GM12878 (cell line): ENCODE measurements at regions not wholly inside any gene's neighbourhood (a gene's known extent, or its start where the extent isn't known, plus 50 kb on each side); places are given as distances from the start of the nearest gene placed in this dataset.

Source experiments
- ATAC-seq: fragments of 200-7000 bp; cut with Tn5 transposase; 3 replicates; pipeline ENCODE4 v1.9.1; 2020; ENCODE audit warnings: mild to moderate bottlenecking, moderate library complexity
- BruUV-seq: library from RNA; stranded (reverse); fragments of 400-500 nt; replicated peaks from 2 replicates; lab custom pipeline; 2021; lab: Mats Ljungman, UMichigan
- CTCF ChIA-PET: fragments of 300-600 bp; sonication (Branson Sonifier 250); formaldehyde crosslinking; extraction: SDS; loops from one replicate; lab custom pipeline; 2021; ENCODE audit warnings: inconsistent platforms; lab: Yijun Ruan, JAX
- POLR2A ChIA-PET: fragments of 350-600 bp; formaldehyde crosslinking; extraction: SDS; loops from one replicate; lab custom pipeline; 2021; ENCODE audit warnings: inconsistent platforms; lab: Charles Lee
- RAD21 ChIA-PET: fragments of 300-600 bp; sonication (Branson Sonifier 250); formaldehyde crosslinking; loops from one replicate; lab custom pipeline; 2023; ENCODE audit warnings: antibody characterized with exemption; ENCODE audit not compliant: unreplicated experiment; lab: Charles Lee
- SMC1A ChIA-PET: fragments of 300-600 bp; sonication (Branson Sonifier 250); formaldehyde crosslinking; loops from one replicate; lab custom pipeline; 2023; ENCODE audit not compliant: unreplicated experiment, uncharacterized antibody; lab: Charles Lee
- DNase-seq: peaks from one replicate; pipeline ENCODE4 v3.0.0-alpha.2; 2011; ENCODE audit warnings: low read depth, low spot score
- FAIRE-seq: peaks from 3 replicates; lab custom pipeline; 2011; peaks lifted over from hg19 to GRCh38; lab: Jason Lieb, UNC
- H2AFZ ChIP-seq: 2 replicates; pipeline ENCODE4 v1.6.0; 2011; ENCODE audit warnings: low read depth, low read length, control low read depth; ENCODE audit not compliant: control insufficient read depth
- H3K27ac ChIP-seq: 2 replicates; pipeline ENCODE4 v1.5.1; 2011; ENCODE audit warnings: control low read depth; ENCODE audit not compliant: control insufficient read depth, insufficient read depth
- H3K27me3 ChIP-seq, 2 experiments: replicated peaks in 1 of 2; 2 replicates each; pipeline versions ENCODE4 v1.6.0 to v1.6.1; 2011; ENCODE audit warnings: low read length in 1 of 2; ENCODE audit not compliant: control insufficient read depth in 2 of 2, insufficient read depth in 2 of 2
- H3K36me3 ChIP-seq, 2 experiments: 2 replicates each; pipeline ENCODE4 v1.5.1; 2011; ENCODE audit warnings: low read length in 1 of 2; ENCODE audit not compliant: control insufficient read depth in 2 of 2, insufficient read depth in 2 of 2
- H3K4me1 ChIP-seq: 2 replicates; pipeline ENCODE4 v1.6.1; 2011; ENCODE audit warnings: mild to moderate bottlenecking, low read length, moderate library complexity, mixed read lengths; ENCODE audit not compliant: control insufficient read depth, insufficient read depth
- H3K4me2 ChIP-seq: 2 replicates; pipeline ENCODE4 v1.6.0; 2011; ENCODE audit warnings: control low read depth; ENCODE audit not compliant: control insufficient read depth, insufficient read depth
- H3K4me3 ChIP-seq: fragments of 200-600 bp; sonication (generic); 2 replicates; pipeline ENCODE4 v1.5.1; 2016
- H3K79me2 ChIP-seq: 2 replicates; pipeline ENCODE4 v1.6.0; 2011; ENCODE audit warnings: low read length; ENCODE audit not compliant: control insufficient read depth, insufficient read depth
- H3K9ac ChIP-seq: 2 replicates; pipeline ENCODE4 v1.8.0; 2011; ENCODE audit warnings: low read length, control low read depth, mixed read lengths; ENCODE audit not compliant: control insufficient read depth, insufficient read depth
- H3K9me3 ChIP-seq: replicated peaks from 3 replicates; pipeline ENCODE4 v1.5.1; 2011; ENCODE audit warnings: mild to moderate bottlenecking, low read length; ENCODE audit not compliant: control insufficient read depth, insufficient read depth
- H4K20me1 ChIP-seq: 2 replicates; pipeline ENCODE4 v1.6.0; 2011; ENCODE audit not compliant: control insufficient read depth, insufficient read depth
- FOXK2 ChIP-seq: fragments of 450-650 bp; IDR thresholded peaks from 2 replicates; pipeline ENCODE4 v1.6.1; 2017; ENCODE audit warnings: mild to moderate bottlenecking, moderate library complexity
- FOXM1 ChIP-seq: IDR thresholded peaks from 2 replicates; pipeline ENCODE4 v1.6.1; 2012; ENCODE audit warnings: low read depth, mild to moderate bottlenecking, inconsistent platforms, low read length, moderate library complexity
- MXI1 ChIP-seq: fragments of 150-350 bp; IDR thresholded peaks from 2 replicates; pipeline ENCODE4 v1.6.1; 2011; ENCODE audit warnings: low read depth, mild to moderate bottlenecking, inconsistent platforms, low read length, improper control_type of control experiment
- NFYB ChIP-seq: IDR thresholded peaks from 2 replicates; pipeline ENCODE4 v1.6.1; 2011; ENCODE audit warnings: low read depth, mild to moderate bottlenecking, low read length, improper control_type of control experiment, moderate library complexity; ENCODE audit not compliant: insufficient read depth
- SREBF1 ChIP-seq: IDR thresholded peaks from 2 replicates; pipeline ENCODE4 v1.6.1; 2012; ENCODE audit warnings: mild to moderate bottlenecking, low read length
- ZNF24 ChIP-seq: fragments of 450-650 bp; IDR thresholded peaks from 2 replicates; pipeline ENCODE4 v1.6.1; 2017; ENCODE audit warnings: antibody characterized with exemption, mild to moderate bottlenecking
- WGBS: methylation state at CpG from one replicate; pipeline ENCODE4 v1.1.6; 2016; ENCODE audit warnings: low lambda C conversion rate; ENCODE audit not compliant: insufficient replicate concordance, insufficient coverage; ENCODE audit errors: missing lambda C conversion rate; 5-methylcytosine and 5-hydroxymethylcytosine counted together
- in situ Hi-C: fragments of 300-500 bp; cut with MboI; formaldehyde crosslinking; loops from 9 replicates; pipeline ENCODE4 v1.14.3; 2018; ENCODE audit warnings: mixed read lengths
- intact Hi-C: fragments of 100-400 bp; cut with micrococcal nuclease; formaldehyde crosslinking; loops from one replicate; pipeline ENCODE4 v1.14.2; 2022; ENCODE audit not compliant: unreplicated experiment
- TF ChIP-seq, protein P1 (sequence below): fragments of 450-650 bp; formaldehyde crosslinking; IDR thresholded peaks from 2 replicates; pipeline ENCODE4 v1.4.0; 2020; ENCODE audit warnings: mild to moderate bottlenecking, moderate library complexity
- TF ChIP-seq, protein P2 (sequence below): fragments of 450-650 bp; IDR thresholded peaks from 2 replicates; pipeline ENCODE4 v1.6.1; 2017; ENCODE audit warnings: mild to moderate bottlenecking, moderate library complexity
- TF ChIP-seq, protein P3 (sequence below): IDR thresholded peaks from 2 replicates; pipeline ENCODE4 v1.6.1; 2011; ENCODE audit warnings: low read depth, low read length, improper control_type of control experiment, borderline replicate concordance
- TF ChIP-seq, protein P4 (sequence below): IDR thresholded peaks from 2 replicates; pipeline ENCODE4 v1.6.1; 2012; ENCODE audit warnings: mild to moderate bottlenecking, low read depth, low read length

DNA sequence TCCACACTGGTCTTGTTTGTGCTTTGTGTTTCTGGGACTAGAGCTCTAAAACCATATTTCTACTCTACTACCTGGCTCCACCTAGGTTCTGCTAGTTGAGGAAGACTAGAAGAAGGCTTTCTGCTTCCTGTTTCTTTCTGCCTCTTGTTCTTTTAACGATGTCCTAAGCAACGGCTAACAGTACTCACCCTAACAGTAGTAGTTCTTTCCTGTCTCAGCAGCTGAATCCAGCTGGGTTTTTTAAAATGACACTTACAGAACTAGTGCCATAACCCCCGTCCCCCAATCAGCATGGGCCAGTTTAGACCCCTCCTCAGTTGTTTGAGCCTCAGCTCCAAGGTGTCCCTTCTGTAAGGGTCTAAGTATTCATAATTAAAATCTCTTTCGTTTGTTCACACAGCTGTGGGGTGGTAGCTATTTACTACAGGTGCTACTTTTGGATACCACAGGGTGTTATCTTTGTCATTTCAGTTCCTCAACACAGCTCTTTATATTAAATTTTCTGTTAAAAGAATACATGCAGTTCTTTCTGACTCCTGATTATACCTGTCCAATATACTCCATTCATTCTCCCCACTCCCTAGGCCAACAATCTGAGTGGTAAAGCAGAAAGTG is 790.2 kb downstream of the DHX35 start:
- DNase-seq (no peak), FAIRE-seq (no peak), ATAC-seq (peak; percentile 83)
- intact Hi-C loops, result no loop called here
- Histone ChIP-seq H3K9me3 (no peaks in the 10 kb centered on the region; the same call in 2 of the 3 replicates), H2AFZ (no peak overlapping the region), H3K4me3 (no peak overlapping the region), H3K4me1 (no peaks in the 10 kb centered on the region), H3K4me2 (no peak overlapping the region), H3K27ac (no peak overlapping the region), H3K9ac (no peak overlapping the region), H3K27me3 (no peaks in the 10 kb centered on the region), H3K36me3 (no peaks in the 10 kb centered on the region), H3K79me2 (no peaks in the 10 kb centered on the region), H4K20me1 (no peaks in the 10 kb centered on the region)
- SMC1A ChIA-PET, result interaction anchor here (0.8 to 3.1 kb wide), 16 partner anchors 8 to 121 kb away, joined by 3 to 27 read pairs (median 4); no protein-coding TSS in a partner anchor
- in situ Hi-C loops, result no loop called here
- WGBS, result 7% methylated on average over 4 of the region's 4 CpGs
- POLR2A ChIA-PET, result interaction anchor here (1.0 to 1.4 kb wide), 3 partner anchors 33 to 122 kb away, joined by 3 to 4 read pairs (median 4); no protein-coding TSS in a partner anchor
- BruUV-seq, result no TSS peak
- CTCF ChIA-PET, result interaction anchor here (0.8 to 1.7 kb wide), 11 partner anchors 9 to 483 kb away, joined by 3 to 13 read pairs (median 4); no protein-coding TSS in a partner anchor
- RAD21 ChIA-PET, result interaction anchor here (0.6 to 1.9 kb wide), 14 partner anchors 10 to 121 kb away, joined by 3 to 24 read pairs (median 4); no protein-coding TSS in a partner anchor
- TF ChIP-seq, protein P1, sequence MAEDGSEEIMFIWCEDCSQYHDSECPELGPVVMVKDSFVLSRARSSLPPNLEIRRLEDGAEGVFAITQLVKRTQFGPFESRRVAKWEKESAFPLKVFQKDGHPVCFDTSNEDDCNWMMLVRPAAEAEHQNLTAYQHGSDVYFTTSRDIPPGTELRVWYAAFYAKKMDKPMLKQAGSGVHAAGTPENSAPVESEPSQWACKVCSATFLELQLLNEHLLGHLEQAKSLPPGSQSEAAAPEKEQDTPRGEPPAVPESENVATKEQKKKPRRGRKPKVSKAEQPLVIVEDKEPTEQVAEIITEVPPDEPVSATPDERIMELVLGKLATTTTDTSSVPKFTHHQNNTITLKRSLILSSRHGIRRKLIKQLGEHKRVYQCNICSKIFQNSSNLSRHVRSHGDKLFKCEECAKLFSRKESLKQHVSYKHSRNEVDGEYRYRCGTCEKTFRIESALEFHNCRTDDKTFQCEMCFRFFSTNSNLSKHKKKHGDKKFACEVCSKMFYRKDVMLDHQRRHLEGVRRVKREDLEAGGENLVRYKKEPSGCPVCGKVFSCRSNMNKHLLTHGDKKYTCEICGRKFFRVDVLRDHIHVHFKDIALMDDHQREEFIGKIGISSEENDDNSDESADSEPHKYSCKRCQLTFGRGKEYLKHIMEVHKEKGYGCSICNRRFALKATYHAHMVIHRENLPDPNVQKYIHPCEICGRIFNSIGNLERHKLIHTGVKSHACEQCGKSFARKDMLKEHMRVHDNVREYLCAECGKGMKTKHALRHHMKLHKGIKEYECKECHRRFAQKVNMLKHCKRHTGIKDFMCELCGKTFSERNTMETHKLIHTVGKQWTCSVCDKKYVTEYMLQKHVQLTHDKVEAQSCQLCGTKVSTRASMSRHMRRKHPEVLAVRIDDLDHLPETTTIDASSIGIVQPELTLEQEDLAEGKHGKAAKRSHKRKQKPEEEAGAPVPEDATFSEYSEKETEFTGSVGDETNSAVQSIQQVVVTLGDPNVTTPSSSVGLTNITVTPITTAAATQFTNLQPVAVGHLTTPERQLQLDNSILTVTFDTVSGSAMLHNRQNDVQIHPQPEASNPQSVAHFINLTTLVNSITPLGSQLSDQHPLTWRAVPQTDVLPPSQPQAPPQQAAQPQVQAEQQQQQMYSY (CRISPR knock-in tag), result no peak
- TF ChIP-seq SREBF1, result 0 out of 2 replicates have a peak, but pooled peaks have one; percentile 5
- TF ChIP-seq, protein P2, sequence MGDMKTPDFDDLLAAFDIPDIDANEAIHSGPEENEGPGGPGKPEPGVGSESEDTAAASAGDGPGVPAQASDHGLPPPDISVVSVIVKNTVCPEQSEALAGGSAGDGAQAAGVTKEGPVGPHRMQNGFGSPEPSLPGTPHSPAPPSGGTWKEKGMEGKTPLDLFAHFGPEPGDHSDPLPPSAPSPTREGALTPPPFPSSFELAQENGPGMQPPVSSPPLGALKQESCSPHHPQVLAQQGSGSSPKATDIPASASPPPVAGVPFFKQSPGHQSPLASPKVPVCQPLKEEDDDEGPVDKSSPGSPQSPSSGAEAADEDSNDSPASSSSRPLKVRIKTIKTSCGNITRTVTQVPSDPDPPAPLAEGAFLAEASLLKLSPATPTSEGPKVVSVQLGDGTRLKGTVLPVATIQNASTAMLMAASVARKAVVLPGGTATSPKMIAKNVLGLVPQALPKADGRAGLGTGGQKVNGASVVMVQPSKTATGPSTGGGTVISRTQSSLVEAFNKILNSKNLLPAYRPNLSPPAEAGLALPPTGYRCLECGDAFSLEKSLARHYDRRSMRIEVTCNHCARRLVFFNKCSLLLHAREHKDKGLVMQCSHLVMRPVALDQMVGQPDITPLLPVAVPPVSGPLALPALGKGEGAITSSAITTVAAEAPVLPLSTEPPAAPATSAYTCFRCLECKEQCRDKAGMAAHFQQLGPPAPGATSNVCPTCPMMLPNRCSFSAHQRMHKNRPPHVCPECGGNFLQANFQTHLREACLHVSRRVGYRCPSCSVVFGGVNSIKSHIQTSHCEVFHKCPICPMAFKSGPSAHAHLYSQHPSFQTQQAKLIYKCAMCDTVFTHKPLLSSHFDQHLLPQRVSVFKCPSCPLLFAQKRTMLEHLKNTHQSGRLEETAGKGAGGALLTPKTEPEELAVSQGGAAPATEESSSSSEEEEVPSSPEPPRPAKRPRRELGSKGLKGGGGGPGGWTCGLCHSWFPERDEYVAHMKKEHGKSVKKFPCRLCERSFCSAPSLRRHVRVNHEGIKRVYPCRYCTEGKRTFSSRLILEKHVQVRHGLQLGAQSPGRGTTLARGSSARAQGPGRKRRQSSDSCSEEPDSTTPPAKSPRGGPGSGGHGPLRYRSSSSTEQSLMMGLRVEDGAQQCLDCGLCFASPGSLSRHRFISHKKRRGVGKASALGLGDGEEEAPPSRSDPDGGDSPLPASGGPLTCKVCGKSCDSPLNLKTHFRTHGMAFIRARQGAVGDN, result no peak
- TF ChIP-seq FOXM1, result no peak
- TF ChIP-seq NFYB, result no peak
- TF ChIP-seq, protein P3, sequence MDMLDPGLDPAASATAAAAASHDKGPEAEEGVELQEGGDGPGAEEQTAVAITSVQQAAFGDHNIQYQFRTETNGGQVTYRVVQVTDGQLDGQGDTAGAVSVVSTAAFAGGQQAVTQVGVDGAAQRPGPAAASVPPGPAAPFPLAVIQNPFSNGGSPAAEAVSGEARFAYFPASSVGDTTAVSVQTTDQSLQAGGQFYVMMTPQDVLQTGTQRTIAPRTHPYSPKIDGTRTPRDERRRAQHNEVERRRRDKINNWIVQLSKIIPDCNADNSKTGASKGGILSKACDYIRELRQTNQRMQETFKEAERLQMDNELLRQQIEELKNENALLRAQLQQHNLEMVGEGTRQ, result no peak
- TF ChIP-seq MXI1, result peak; percentile 40; the same call in 1 of the 2 replicates
- no peak for TF ChIP-seq FOXK2
- 0 out of 2 replicates have a peak, but pooled peaks have one; percentile 24 for TF ChIP-seq ZNF24
- TF ChIP-seq, protein P4, sequence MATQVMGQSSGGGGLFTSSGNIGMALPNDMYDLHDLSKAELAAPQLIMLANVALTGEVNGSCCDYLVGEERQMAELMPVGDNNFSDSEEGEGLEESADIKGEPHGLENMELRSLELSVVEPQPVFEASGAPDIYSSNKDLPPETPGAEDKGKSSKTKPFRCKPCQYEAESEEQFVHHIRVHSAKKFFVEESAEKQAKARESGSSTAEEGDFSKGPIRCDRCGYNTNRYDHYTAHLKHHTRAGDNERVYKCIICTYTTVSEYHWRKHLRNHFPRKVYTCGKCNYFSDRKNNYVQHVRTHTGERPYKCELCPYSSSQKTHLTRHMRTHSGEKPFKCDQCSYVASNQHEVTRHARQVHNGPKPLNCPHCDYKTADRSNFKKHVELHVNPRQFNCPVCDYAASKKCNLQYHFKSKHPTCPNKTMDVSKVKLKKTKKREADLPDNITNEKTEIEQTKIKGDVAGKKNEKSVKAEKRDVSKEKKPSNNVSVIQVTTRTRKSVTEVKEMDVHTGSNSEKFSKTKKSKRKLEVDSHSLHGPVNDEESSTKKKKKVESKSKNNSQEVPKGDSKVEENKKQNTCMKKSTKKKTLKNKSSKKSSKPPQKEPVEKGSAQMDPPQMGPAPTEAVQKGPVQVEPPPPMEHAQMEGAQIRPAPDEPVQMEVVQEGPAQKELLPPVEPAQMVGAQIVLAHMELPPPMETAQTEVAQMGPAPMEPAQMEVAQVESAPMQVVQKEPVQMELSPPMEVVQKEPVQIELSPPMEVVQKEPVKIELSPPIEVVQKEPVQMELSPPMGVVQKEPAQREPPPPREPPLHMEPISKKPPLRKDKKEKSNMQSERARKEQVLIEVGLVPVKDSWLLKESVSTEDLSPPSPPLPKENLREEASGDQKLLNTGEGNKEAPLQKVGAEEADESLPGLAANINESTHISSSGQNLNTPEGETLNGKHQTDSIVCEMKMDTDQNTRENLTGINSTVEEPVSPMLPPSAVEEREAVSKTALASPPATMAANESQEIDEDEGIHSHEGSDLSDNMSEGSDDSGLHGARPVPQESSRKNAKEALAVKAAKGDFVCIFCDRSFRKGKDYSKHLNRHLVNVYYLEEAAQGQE, result no peak
